ENCODE measurements at regions not wholly inside any gene's neighbourhood (a gene's known extent, or its start where the extent isn't known, plus 50 kb on each side); places are given as distances from the start of the nearest gene placed in this dataset.
"Not testable (repeated sequence)": the region's sequence is repeated elsewhere in the genome, so short reads cannot be mapped to it uniquely, and the experiment has no call there.

DNA sequence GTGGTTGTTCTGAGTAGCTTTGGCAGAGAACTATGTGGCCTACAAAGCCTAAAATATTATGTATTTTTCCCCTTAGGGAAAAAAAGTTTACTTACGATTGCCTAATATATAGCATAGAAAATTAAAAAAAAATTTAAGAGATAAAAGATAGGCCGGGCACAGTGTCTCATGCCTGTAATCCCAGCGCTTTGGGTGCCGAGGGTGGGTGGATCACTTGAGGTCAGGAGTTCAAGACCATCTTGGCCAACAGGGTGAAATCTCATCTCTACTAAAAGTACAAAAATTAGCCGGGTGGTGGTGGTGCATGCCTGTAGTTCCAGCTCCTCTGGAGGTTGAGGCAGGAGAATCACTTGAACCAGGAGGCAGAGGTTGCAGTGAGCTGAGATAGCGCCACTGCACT lies 439.2 kb upstream of the KLF6 start:
- no peaks in the 10 kb centered on the region for H3K36me3 Mint-ChIP-seq (ENCODE audit: low read depth, unreplicated experiment)
- TF ChIP-seq, protein P1, sequence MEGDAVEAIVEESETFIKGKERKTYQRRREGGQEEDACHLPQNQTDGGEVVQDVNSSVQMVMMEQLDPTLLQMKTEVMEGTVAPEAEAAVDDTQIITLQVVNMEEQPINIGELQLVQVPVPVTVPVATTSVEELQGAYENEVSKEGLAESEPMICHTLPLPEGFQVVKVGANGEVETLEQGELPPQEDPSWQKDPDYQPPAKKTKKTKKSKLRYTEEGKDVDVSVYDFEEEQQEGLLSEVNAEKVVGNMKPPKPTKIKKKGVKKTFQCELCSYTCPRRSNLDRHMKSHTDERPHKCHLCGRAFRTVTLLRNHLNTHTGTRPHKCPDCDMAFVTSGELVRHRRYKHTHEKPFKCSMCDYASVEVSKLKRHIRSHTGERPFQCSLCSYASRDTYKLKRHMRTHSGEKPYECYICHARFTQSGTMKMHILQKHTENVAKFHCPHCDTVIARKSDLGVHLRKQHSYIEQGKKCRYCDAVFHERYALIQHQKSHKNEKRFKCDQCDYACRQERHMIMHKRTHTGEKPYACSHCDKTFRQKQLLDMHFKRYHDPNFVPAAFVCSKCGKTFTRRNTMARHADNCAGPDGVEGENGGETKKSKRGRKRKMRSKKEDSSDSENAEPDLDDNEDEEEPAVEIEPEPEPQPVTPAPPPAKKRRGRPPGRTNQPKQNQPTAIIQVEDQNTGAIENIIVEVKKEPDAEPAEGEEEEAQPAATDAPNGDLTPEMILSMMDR (IDR thresholded peaks at IDR 0.05; ENCODE audit: unreplicated experiment) = no peak
- H3K4me1 Mint-ChIP-seq (ENCODE audit: unreplicated experiment) = peaks cover 4% of the 10 kb centered on the region
- H3K27me3 Mint-ChIP-seq (ENCODE audit: unreplicated experiment) = peaks cover 1% of the 10 kb centered on the region
- H3K9me3 Mint-ChIP-seq (ENCODE audit: unreplicated experiment) = no peaks in the 10 kb centered on the region
- no peak for DNase-seq (ENCODE audit: low spot score)
- H3K27ac Mint-ChIP-seq (ENCODE audit: unreplicated experiment) = no peak overlapping the region
- no peak overlapping the region for H3K4me3 Mint-ChIP-seq (ENCODE audit: unreplicated experiment)

DNA sequence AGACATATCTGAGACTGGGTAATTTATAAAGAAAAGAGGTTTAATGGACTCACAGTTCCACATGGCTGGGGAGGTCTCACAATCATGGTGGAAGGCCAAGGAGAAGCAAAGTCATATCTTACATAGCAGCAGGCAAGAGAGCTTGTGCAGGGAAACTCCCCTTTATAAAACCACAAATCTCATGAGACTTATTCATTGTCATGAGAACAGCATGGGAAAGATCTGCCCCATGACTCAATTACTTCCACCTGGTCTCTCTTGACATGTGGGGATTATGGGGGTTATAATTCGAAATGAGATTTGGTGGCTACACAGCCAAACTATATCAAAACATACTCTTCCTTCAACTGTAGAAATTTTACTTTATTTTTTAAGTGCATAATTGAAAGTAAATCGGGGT lies 436.3 kb upstream of the KLF6 start:
- H3K27ac Mint-ChIP-seq (ENCODE audit: unreplicated experiment); H3K27me3 Mint-ChIP-seq (ENCODE audit: unreplicated experiment); H3K4me1 Mint-ChIP-seq (ENCODE audit: unreplicated experiment); H3K36me3 Mint-ChIP-seq (ENCODE audit: low read depth, unreplicated experiment); DNase-seq (ENCODE audit: low spot score); H3K9me3 Mint-ChIP-seq (ENCODE audit: unreplicated experiment); H3K4me3 Mint-ChIP-seq (ENCODE audit: unreplicated experiment): not testable (repeated sequence)

DNA sequence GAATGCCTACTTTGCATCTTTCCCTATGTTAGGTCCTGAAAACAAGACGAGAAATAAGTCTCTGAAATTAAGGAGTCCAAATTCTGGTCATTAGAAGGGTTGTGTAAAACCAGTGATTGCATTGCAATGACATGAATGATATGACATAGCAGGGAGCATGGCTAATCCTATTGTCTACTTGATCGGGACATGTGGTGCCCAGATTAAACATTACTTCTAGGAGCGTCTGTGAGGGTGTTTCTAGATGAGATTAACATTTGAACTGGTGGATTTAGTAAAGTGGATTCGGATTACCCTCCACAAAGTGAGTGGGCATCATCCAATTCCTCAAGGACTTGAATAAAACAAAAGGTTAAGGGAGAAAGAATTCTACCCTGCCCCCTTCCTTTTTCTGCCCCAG lies 434.9 kb upstream of the KLF6 start:
- no peak overlapping the region for H3K4me3 Mint-ChIP-seq (ENCODE audit: unreplicated experiment)
- no peaks in the 10 kb centered on the region for H3K9me3 Mint-ChIP-seq (ENCODE audit: unreplicated experiment)
- peaks cover 4% of the 10 kb centered on the region for H3K4me1 Mint-ChIP-seq (ENCODE audit: unreplicated experiment)
- H3K36me3 Mint-ChIP-seq (ENCODE audit: low read depth, unreplicated experiment) = no peaks in the 10 kb centered on the region
- TF ChIP-seq, protein P1 (IDR thresholded peaks at IDR 0.05; ENCODE audit: unreplicated experiment) = no peak
- H3K27ac Mint-ChIP-seq (ENCODE audit: unreplicated experiment) = no peak overlapping the region
- DNase-seq (ENCODE audit: low spot score) = no peak
- H3K27me3 Mint-ChIP-seq (ENCODE audit: unreplicated experiment) = no peaks in the 10 kb centered on the region

DNA sequence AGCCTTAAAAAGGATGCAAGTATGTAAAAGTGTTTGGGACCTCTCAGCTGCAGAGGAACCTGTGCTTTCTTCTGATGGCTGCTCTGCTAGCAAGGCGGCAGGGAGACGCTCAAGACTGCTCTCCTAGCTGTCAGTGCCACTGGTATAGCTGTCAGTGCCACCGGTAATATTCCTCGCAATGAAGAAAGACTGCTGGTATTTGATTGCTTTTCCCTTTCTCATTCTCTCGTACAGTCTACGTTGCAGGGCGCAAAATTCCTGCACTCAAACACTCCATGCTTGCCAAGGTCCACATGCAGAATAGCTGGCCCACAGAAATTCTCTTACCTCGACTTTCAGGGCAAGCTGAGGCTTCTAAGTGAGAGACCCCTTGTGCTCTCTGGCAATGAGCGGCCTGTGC lies 432.6 kb upstream of the KLF6 start:
- Mint-ChIP-seq H3K27me3 (ENCODE audit: unreplicated experiment) (no peaks in the 10 kb centered on the region), H3K4me3 (ENCODE audit: unreplicated experiment) (no peak overlapping the region), H3K9me3 (ENCODE audit: unreplicated experiment) (no peaks in the 10 kb centered on the region), H3K36me3 (ENCODE audit: low read depth, unreplicated experiment) (no peaks in the 10 kb centered on the region), H3K27ac (ENCODE audit: unreplicated experiment) (no peak overlapping the region), H3K4me1 (ENCODE audit: unreplicated experiment) (peaks cover 4% of the 10 kb centered on the region)
- DNase-seq (ENCODE audit: low spot score) = no peak
- TF ChIP-seq, protein P1 (IDR thresholded peaks at IDR 0.05; ENCODE audit: unreplicated experiment) = no peak

DNA sequence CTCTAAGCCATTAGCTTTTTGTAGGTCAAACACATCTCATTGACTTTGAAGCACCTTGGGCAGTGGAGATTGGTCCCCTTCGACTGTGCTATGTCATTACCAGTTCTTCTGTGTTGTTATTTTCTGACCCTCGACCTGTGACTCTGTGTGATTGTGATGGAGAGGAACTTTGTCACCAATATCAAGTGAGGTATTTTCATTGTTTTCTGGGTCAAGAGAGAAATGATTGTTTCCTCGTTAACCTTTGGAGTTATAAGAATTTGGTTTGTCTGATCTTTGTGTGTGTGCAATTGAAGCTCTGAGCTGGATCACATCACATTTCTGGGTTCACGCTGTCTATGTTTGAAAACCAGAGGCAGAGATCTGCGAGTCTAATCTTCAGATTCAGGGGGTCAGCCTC lies 432.2 kb upstream of the KLF6 start:
- H3K4me1 Mint-ChIP-seq (ENCODE audit: unreplicated experiment) = peaks cover 4% of the 10 kb centered on the region
- no peaks in the 10 kb centered on the region for H3K36me3 Mint-ChIP-seq (ENCODE audit: low read depth, unreplicated experiment)
- H3K27ac Mint-ChIP-seq (ENCODE audit: unreplicated experiment) = no peak overlapping the region
- TF ChIP-seq, protein P1 (IDR thresholded peaks at IDR 0.05; ENCODE audit: unreplicated experiment) = no peak
- H3K4me3 Mint-ChIP-seq (ENCODE audit: unreplicated experiment) = no peak overlapping the region
- no peaks in the 10 kb centered on the region for H3K9me3 Mint-ChIP-seq (ENCODE audit: unreplicated experiment)
- H3K27me3 Mint-ChIP-seq (ENCODE audit: unreplicated experiment) = no peaks in the 10 kb centered on the region
- DNase-seq (ENCODE audit: low spot score) = no peak

DNA sequence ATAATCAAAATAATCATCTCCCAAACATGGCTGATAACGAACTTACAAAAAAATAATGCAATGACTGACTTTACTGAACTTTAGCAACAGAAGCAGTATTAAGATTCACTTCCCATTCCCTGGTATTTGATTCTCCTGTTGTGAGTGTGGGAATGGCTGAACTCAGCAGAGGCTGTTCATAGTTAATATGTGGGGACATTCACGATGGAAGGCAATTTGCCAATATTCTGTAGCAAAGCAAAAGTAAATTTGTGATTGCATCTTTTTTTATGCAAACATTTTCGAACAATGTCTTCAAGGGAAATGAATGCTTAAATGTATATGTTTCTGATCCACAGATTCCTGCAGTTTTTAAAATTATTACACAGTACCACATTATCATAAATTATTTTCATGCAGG lies 431.7 kb upstream of the KLF6 start:
- H3K36me3 Mint-ChIP-seq (ENCODE audit: low read depth, unreplicated experiment) = no peaks in the 10 kb centered on the region
- TF ChIP-seq, protein P1 (IDR thresholded peaks at IDR 0.05; ENCODE audit: unreplicated experiment) = no peak
- no peak overlapping the region for H3K4me3 Mint-ChIP-seq (ENCODE audit: unreplicated experiment)
- H3K4me1 Mint-ChIP-seq (ENCODE audit: unreplicated experiment) = peaks cover 4% of the 10 kb centered on the region
- no peak for DNase-seq (ENCODE audit: low spot score)
- no peak overlapping the region for H3K27ac Mint-ChIP-seq (ENCODE audit: unreplicated experiment)
- no peaks in the 10 kb centered on the region for H3K9me3 Mint-ChIP-seq (ENCODE audit: unreplicated experiment)
- H3K27me3 Mint-ChIP-seq (ENCODE audit: unreplicated experiment) = no peaks in the 10 kb centered on the region

All from endothelial cell (in vitro differentiated cells).